RCC 7860 (cell line): ENCODE measurements at regions not wholly inside any gene's neighbourhood (a gene's known extent, or its start where the extent isn't known, plus 50 kb on each side); places are given as distances from the start of the nearest gene placed in this dataset.
"Not testable (repeated sequence)": the region's sequence is repeated elsewhere in the genome, so short reads cannot be mapped to it uniquely, and the experiment has no call there.

Experiments used
- DNase-seq: peaks from one replicate; pipeline ENCODE4 v3.0.0-alpha.2; 2015; ENCODE audit warnings: low spot score
- FAIRE-seq: peaks from 2 replicates; lab custom pipeline; 2012; peaks lifted over from hg19 to GRCh38; lab: Jason Lieb, UNC

DNA sequence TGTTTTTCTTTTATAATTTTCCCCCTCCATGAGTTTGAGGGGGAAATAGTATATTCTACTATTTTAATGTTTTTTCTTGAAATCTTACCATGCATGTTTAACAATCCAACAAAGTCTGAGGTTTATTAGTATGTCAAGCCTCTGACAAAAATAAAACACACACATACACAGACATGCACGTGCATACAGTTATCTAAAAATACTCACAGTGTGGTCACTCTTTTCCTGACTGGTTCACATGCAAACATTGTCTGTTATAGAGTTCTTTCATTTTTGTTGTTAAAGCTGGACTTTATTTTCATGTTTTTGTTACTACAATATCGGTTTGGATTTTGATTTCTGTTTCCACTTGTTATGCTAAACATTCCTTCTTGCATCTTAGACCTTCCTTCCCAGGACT is 236.6 kb downstream of the MFSD1 start:
- no peak for DNase-seq
- FAIRE-seq, result no peak

DNA sequence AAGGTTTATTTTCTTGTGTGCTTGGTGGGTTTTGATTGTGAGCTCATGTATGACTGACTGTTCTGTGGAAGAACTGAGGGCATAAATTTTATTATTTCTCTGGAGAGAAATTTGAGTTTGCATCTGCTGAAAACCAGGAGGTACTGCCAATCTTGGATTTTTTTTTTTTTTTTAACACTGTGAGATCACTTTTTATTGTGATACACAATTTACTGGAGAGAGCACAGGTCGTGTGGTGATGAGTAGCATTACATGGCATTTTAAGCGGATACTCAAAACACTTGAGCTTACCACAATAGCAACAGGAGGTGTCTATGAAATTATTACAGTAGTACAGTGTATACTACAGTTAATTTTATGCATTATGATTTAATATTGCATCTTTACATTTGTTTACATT is 237.4 kb downstream of the MFSD1 start:
- FAIRE-seq (no peak), DNase-seq (no peak)

DNA sequence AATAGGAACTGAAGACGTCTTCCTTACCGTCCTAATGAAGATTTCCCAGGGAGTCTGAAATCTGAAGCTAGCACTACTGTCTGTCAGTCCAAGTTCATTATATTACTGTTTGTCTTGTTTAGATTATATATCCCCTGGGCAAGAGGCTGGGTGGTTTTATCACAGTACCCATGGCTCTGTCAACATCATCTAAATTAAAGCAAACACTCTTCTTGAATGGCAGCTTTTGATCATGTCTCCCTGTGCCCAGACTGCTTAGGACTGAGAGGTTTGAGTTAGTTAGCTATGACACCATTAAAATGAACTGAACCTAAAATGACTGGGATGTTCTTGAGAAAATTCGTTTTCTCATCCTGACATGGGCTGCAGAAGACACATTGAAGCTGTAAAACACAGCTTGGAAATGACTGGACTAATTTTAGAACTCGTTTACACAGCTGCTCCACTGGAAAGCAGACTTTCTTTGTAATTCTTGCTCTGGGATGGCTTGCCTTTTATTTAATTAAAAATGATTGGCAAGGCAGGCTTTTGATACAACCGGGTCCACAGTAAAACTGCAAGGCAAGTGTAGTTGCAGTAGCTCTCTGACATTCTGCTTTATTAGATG is 243.5 kb downstream of the MFSD1 start:
- FAIRE-seq (no peak), DNase-seq (no peak)

DNA sequence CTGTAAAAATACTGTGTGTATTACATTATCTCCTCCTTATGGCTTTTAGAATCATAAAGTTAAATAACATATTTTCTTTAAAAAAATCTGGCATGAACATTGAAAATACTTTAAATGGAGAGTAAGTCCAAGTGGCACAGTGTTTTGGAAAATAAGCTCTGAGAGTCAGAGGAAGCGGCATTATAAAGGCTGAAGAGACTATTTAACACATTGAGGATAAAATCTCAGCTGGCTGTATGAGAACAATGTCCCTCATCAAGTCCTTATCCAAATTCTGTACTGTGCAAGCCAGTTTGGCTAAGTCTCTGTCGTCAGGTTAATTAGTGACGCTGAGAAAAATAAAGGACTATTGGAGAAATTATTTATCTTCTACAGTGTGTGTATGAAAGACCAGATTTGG is 245.5 kb downstream of the MFSD1 start:
- no peak for DNase-seq
- no peak for FAIRE-seq

DNA sequence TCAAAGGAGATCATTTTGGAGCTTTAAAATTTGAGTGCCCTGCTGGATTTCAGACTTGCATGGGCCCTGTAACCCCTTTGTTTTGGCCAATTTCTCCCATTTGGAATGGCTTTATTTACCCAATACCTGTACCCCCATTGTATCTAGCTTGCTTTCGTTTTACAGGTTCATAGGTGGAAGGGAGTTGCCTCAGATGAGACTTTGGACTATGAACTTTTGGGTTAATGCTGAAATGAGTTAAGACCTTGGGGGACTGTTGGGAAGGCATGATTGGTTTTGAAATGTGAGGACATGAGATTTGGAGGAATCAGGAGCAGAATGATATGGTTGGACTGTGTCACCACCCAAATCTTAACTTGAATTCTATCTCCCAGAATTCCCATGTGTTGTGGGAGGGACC is 250.6 kb downstream of the MFSD1 start:
- not testable (repeated sequence) for DNase-seq, FAIRE-seq

DNA sequence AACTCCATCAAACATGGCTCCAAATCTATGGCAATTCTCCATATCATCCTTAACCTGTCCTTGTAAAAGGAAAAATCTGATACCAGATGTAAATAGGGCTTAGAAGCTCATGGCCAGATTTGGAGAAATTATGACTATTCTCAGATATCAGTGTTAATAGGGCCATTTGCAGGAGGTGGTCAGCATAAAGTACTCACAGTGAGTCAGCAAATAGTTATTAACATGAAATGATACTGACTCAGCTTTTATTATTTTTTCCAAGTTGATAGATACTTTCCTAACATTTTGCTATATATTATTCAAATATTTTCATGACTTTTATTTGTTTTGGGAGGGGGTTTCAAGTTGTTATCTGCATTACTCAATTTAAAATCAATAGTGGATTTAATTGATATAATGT is 255.8 kb downstream of the MFSD1 start:
- DNase-seq (no peak), FAIRE-seq (no peak)

DNA sequence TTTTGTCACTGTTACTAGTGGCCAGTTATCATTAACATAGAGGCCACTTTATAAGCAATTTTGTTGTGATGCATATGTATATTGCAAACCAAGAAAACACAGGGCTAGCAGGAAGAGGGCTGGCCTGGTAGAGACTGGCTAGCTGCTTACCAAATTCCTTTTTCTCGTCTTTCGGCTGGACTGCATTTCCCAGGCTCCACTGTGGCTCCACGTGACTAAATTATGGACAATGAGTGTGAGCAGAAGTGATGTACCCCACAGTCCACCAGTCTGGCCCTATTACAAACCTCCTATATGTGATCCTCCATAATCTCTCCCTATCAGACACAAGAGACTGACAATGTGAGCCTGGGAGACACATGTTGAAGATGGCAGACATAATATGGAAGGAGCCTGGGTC is 257.0 kb downstream of the MFSD1 start:
- FAIRE-seq (no peak), DNase-seq (no peak)

DNA sequence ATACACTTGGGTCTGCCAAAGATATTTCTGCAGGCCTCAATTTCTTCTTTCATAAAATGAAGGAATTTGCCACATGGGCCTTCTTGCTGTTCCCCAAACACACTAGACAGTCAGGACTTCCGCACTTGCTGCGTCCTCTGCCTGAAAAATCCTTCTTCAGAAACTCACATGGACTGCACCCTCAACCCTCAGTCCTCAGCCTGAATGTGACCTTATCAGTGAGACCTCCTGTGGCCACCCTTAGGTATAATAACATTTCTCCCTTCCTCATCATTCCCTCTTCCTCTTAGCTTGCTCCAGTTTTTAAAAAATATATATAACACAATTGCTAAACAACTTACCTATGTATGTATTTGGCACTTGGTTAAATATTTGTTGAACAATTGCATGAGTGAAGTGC is 257.5 kb downstream of the MFSD1 start:
- DNase-seq (no peak), FAIRE-seq (no peak)

DNA sequence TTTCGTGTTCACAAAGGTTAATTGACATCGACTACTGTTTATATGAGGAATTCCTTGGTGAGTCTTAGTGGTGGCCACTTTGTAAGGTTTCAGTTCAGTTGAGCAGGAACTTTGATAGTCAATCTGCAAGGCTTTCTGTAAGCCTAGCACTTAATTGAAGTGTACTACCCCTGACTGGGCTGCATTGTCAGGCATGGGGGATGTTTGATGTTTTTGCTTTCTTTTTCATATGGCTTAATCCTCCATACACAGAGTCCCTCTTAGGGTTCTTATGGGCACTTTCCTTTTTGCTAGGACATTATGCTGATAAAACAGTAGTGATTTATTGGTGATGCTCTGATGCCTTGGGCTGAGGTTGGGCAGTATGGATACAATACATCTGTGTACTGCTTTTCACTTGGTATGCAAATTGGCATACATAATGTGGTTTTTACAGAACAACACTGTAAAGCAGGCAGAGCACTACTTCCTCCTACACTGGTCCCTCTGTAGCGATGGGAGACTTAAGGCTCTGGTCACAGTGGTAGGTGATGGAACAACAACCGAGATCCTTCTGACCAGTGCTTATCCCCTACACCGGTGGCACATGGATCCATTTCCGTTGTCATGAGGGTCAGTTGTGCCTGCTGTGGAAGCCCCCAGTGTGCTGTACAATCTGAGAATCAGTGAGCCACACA is 261.0 kb downstream of the MFSD1 start:
- DNase-seq (no peak), FAIRE-seq (no peak)

DNA sequence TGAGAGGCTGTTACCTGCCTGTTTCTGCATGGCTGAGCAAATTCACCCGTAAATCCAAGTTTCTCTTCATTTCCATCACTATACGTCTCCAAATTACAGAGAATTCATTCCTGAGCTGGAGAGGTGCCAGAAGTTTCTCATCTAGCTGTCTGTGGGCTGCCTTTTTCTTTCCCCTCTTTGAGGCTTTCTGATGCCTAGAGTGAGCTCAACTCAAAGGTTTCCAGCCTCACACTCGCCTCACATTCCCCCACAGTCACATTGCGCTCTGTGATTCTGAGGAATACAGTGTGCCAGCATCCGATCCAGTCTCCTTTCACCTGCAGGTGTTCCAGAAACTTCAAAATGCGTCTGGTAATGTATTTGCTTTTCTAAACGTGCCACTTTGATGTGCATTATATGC is 267.2 kb downstream of the MFSD1 start, which contains the start of gene IQCJ:
TSS of gene IQCJ (plus strand) at position 229 of the 400 bp plus-strand sequence.
- no peak for FAIRE-seq
- DNase-seq, result no peak

DNA sequence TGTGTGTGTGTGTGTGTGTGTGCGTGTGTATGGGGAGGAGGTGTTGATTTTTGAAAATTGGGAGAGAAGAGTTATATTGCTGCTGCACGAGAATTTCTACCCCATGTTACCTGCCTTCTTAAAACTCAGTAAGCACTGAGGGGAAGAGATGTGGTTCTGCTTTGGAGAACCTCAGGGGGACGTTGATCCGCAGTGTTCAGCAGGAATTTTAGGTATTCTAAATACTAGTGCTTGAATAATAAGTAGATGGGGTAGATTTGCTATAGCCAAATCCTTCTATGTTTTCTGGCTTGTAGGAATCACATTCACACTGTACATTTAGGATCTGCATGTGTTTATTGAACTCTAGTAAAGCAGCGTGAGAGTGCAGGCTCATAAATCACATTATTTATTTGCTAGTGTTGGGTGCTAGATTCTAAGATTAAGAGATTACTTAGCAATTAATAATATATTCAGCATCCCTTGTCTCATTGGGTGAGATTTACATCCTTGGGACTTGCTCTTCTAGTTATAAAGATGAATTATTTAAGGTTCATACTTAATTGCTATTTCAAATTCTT is 268.1 kb downstream of the MFSD1 start:
- no peak for FAIRE-seq
- DNase-seq, result no peak

DNA sequence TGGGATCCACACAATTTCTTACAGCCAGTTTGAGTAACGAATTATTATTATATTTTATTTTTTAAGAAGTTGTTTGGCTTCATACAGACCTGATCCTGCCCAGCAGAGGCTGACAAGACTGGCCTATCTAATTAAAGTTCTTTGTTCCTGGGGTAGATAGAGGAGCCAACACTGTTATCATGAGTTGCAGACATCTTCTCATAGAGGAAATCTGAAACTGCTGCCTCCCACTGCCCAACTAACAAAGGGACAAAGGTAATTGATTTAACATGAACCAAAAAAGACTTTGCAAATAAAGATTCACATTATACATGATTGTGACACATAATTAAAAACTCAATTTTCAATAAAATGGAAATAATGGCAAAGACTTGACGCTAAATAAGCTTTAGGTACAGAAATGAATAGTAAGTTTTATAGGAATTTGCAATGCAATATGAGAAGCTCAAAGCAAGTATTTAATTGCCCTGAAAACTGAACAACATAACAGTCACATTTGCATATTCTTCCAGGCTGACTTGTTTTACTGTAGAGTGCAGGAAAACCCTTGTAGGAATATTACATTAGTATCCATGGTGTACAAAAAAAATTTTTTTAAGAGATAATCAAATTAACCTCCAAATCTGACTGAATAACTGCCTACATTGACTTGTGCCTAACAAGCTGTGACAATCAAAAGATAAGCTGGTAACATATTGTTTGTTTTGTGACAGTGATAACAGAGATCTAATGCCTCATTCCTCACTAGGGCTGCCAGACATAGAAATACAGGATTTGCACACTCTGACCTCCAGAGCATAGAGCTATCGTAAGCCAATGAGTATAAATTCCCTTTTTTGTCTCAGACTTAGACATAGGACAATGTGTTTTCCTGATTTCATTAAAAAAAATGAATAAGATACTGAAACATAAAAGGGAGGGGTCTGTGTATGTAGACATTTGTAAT is 273.2 kb downstream of the MFSD1 start:
- DNase-seq (no peak), FAIRE-seq (no peak)

DNA sequence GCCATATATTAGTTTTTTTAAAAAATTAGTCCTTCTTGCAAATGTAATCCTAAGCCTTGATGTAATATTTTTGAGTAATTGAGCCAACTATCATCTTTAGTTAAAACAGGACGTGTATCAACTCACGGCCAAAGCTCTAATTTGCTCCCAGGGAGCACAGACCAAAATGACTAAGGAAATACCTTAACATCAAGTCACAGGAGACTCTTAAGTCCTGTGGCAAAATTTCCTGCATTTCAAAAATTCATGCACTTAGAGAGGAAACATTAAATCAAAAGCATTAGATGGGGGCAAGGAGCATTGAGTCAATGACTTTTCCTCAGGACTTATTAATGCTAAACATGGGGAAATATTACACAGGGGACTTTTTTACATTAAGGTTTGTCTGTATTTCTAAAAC is 276.0 kb downstream of the MFSD1 start:
- DNase-seq, result peak; percentile 66
- peak; percentile 74 for FAIRE-seq

DNA sequence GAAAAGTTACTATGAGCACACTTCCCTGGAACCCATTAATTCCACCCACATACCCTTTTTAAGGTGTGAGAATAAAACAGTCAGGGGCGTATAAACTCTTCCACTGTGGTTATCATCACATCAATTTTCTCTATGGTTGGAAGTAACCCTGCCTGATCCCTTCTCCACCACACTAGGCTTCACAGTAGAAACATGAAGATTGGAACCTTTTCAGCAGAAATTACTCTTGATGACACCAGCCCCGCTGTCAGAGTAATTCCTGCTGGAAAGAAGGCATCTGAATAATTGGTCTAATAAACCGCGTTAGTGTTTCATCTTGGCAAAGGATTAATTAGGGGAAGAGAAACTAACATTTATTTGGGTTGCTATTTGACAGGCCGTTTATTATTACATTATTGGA is 278.4 kb downstream of the MFSD1 start:
- FAIRE-seq, result no peak
- DNase-seq, result no peak

DNA sequence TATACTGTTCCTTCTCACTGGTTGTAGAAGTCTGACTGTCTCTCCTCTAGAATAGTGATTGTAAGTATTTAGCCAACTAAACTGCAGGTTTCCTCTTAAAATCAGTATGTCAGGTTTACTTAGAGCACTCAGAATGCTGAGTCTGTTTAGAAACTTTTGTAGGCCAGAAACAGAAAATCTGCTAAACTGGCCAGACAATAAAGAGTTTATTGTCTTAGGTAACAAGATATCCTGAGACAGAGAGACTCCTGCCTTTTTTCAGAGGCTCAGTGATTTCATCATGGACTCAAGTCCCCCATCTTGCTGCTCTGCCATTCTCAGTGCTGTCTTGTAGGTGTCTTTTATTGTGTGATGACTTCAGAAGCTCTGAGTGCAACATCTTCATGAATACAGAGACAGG is 279.0 kb downstream of the MFSD1 start:
- FAIRE-seq, result no peak
- DNase-seq, result no peak

DNA sequence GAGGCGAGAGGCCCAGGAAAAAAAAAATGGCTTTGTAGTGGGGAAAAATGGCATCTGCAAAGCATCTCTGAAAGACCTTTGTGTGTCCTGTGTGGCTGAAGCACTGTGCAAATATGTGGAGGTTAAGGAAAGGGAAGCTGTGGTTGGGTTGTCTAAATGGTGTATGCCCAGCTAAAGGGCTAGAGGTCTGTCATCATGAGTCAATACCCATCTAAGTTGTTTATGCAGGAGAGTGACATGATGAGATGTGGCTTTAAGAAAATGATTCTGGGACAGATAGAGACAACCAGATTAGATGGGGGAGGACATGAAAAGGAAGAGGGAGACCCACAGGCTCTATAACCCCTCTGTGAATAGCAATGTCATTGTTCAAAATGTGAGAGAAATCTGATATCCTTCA is 280.7 kb downstream of the MFSD1 start:
- FAIRE-seq, result peak; percentile 15
- peak; percentile 83 for DNase-seq

DNA sequence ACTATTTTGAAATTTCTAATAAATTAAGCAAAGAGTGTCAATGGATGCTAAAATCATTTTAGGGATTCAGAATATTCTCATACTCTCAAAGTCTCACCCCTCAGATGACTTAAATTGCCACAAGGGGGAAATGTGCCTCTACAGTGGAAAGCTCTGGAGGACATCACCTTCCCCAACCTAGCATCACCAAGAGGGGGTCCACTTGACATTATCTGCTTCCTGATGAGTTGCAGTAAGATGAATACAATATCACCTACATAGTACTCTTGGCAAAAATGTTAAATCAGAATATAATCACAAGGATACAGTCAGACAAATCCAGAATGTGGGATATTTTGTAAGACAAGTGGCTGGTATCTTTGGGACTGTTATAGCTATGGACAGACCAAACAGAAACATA is 290.1 kb downstream of the MFSD1 start:
- no peak for FAIRE-seq
- DNase-seq, result no peak

DNA sequence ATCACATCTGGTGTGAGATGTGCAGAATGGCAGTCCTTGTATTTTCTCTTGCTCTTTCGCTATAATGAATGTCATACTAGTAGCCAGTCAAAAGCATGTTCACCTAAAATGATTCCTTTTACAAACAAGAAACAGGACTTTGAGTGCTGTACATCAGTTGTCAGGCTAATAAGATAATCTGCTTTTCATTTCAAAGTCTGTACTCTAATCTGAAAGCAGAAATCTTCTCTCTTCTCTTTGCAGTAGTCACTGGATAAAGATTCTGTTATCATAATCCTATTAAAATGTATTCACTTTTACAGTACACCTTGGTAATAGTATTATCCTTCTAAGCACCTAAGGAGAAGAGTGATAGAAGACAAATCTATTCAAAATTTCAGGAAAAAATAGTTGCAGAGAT is 300.1 kb downstream of the MFSD1 start:
- DNase-seq, result no peak
- no peak for FAIRE-seq

DNA sequence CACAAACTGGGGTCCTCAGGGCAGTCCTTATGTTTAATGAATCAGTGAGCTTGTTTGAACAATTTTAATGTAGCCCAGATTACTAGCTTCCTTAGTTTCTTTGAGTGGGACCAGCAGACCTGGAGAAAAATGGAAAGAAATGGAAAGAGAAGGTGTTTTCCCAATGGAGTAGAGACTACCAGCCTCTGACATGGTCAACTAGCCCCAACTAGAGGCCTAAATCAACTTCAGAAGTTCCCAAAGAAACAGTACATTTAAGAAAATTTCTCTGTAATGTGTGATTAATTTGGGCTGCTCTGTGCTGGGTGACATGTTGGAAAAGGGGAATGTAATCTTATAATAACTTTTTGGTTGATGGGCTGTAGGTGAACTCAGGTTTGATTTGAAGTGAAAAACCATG is 310.9 kb downstream of the MFSD1 start:
- no peak for DNase-seq
- FAIRE-seq, result no peak

DNA sequence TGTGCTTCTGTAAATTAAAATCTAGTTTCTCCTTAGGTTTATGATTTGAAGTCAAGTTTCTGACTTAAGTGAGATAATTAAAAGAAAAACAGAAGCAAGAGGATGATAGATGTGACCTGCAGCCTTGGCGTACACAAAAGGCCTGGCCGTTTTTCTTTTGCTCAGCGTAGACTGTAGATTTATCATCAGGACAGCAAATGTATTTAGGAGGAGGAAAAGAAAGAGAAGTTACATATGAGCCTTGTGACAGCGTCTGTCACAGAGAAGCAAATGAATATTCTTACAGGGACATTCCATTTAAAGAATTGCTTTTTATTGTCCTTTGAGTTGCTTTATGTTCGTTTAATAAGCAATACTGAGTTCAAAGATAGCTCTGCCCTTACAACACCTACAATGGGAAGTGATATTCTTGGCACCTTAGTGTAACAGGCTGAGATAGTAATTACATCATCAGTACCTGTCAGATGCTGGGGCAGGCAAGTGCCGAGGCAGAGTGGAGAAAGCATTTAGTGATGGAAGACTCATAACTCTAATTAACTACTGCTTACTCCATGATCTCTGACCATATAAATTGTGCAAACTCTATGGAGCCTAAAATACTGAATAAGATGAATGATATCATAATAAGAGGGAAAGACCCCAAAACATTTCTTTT is 311.5 kb downstream of the MFSD1 start:
- no peak for FAIRE-seq
- no peak for DNase-seq

DNA sequence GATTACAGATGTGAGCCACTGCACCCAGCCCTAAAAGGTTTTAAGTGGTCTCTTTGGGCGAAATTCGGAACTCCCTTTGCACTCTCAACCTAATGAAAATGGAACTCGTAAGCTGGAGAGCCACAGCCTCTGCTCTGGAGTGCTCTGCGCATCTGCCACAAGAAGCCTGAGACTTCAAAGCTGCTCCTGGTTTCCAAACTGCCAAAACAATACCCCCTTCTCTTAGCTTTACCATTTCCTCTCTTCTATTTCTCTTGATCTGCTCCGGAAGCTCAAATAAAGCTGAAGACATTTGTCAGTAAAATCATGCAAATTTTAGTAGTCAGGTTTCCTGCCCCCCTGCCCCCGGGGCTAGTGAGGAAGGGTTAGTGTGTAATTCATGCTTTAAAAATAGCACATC is 312.7 kb downstream of the MFSD1 start:
- FAIRE-seq (no peak), DNase-seq (no peak)
